Activated T-cell treated with anti-CD3 and anti-CD28 coated beads, Interleukin-2, amount 50 U/mL, for 4 hours (primary cell): ENCODE measurements at regions not wholly inside any gene's neighbourhood (a gene's known extent, or its start where the extent isn't known, plus 50 kb on each side); places are given as distances from the start of the nearest gene placed in this dataset.

Experiments used
- ATAC-seq, 2 donors: fragments of 200-7000 bp; cut with Tn5 transposase; one replicate each; pipeline ENCODE4 v1.10.0; 2021
- DNase-seq: peaks from one replicate; pipeline ENCODE4 v3.0.0-alpha.2; 2020
- H3K27me3 Mint-ChIP-seq: one replicate; pipeline ENCODE4 v1.8.0; 2021; ENCODE audit warnings: low read depth, mixed read lengths
- H3K36me3 Mint-ChIP-seq: one replicate; pipeline ENCODE4 v1.8.0; 2022; ENCODE audit warnings: mixed read lengths; ENCODE audit not compliant: insufficient read depth
- H3K4me1 Mint-ChIP-seq: one replicate; pipeline ENCODE4 v1.8.0; 2021; ENCODE audit warnings: low read depth, mixed read lengths
- H3K4me3 Mint-ChIP-seq: one replicate; pipeline ENCODE4 v1.8.0; 2021; ENCODE audit warnings: mild to moderate bottlenecking, moderate library complexity, mixed read lengths
- H3K9me3 Mint-ChIP-seq: one replicate; pipeline ENCODE4 v1.8.0; 2021; ENCODE audit warnings: mixed read lengths

DNA sequence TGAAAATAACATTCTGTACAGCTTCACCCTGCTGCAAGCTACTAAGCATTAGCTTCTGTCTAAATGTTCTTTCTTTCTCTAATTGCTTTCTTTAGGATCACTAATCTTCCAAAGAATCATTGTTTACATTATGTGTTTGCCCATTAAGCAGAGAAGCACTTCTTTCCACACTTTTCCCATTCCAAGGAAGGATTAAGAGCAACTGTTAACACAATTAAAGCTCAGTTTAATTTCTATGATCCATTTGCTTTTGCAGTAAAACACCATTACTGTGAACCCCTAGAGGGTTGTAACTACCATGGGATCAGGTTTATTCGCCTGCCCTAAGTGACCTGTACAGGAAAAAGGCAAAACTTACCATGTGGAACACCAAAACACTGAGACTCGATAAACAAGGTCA lies 125.8 kb upstream of the ZNF385D start:
- Mint-ChIP-seq H3K4me3 (no peak overlapping the region), H3K36me3 (no peaks in the 10 kb centered on the region), H3K9me3 (peaks cover 28% of the 10 kb centered on the region), H3K4me1 (no peaks in the 10 kb centered on the region), H3K27me3 (no peaks in the 10 kb centered on the region)
- DNase-seq (no peak), ATAC-seq (no peak)

DNA sequence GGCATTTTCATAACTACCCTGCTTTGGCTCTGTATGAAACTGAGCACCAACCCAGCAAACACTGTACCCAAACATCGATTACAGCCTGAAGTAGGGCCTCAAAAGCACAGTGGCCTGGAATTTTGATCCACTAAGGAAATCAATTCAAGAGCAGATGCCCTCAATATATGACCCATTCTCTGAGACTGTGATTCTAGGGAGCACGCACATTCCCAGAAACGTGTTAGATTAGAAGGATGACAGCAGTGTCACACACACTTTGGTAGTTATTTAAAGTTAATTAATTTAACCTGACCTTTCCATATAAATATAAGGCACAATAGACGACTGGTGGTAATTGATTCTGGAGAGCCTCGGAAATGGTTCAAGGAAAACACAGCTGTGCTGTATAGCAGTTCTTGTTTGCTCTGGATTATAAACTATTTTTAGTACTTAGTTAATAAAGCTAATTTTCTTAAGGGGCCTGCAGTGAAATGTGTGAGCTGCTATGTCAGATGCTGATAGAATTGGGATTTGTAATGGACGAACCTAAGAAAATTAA lies 126.3 kb upstream of the ZNF385D start:
- no peaks in the 10 kb centered on the region for H3K27me3 Mint-ChIP-seq
- H3K4me1 Mint-ChIP-seq = no peaks in the 10 kb centered on the region
- ATAC-seq (no peak), DNase-seq (no peak)
- no peaks in the 10 kb centered on the region for H3K36me3 Mint-ChIP-seq
- H3K9me3 Mint-ChIP-seq = peaks cover 28% of the 10 kb centered on the region
- no peak overlapping the region for H3K4me3 Mint-ChIP-seq

DNA sequence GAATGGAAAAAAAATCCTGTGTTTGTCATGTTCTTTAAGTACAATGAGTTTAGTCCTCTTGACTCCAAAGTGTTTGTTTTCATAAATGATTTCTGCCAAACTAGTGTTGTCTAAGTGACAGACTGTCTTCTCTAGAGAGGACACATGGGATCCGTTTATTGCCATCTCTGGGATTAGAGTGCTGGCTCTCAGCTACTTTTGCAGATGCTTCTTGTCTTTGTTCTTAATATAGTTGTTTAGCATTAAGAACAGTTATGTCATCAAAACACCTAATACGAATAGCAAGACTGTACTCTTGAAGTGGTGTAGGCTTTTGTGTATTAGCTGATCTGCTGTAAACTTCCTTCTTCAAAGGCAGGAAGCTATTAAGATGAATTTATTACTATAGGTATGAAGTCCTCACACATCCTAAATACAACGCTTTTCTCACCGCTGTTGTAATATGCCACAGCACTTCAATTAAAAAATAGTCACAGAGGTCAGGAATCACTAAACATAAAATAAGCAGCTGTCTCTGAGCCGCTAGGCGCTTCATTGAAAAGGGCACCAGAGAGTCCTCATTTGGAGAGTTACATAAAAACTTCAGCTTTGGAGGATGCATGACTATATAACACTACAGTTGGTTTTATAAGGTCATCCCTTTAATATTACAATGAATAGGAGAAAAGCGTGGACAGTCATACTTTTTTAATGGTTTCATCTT lies 128.3 kb upstream of the ZNF385D start:
- no peaks in the 10 kb centered on the region for H3K27me3 Mint-ChIP-seq
- no peak overlapping the region for H3K4me3 Mint-ChIP-seq
- peaks cover 19% of the 10 kb centered on the region for H3K9me3 Mint-ChIP-seq
- DNase-seq = no peak
- H3K36me3 Mint-ChIP-seq = no peaks in the 10 kb centered on the region
- no peak for ATAC-seq
- H3K4me1 Mint-ChIP-seq = no peaks in the 10 kb centered on the region

DNA sequence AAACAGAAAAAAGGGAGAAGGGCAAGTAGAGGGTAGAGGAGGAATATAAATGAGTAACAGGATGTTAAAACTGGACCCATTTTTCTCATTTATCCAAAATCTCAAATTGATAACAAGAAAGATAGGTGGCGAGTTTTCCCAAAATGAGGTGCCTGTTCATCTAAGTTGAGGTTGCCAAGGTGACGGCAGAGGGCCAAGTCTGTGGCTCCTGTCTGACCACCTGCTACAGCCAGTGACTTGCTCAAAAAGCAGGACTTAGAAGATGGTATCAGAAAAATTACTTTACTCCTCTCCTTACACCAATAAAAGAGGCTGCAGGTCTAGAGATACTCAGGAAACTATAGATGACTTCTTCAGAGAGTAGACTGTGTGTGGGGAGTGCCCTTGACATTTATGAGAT lies 137.6 kb upstream of the ZNF385D start:
- H3K4me1 Mint-ChIP-seq = no peaks in the 10 kb centered on the region
- no peak overlapping the region for H3K4me3 Mint-ChIP-seq
- DNase-seq (no peak), ATAC-seq (no peak)
- H3K27me3 Mint-ChIP-seq = no peaks in the 10 kb centered on the region
- no peaks in the 10 kb centered on the region for H3K36me3 Mint-ChIP-seq
- H3K9me3 Mint-ChIP-seq = peaks cover 4% of the 10 kb centered on the region

DNA sequence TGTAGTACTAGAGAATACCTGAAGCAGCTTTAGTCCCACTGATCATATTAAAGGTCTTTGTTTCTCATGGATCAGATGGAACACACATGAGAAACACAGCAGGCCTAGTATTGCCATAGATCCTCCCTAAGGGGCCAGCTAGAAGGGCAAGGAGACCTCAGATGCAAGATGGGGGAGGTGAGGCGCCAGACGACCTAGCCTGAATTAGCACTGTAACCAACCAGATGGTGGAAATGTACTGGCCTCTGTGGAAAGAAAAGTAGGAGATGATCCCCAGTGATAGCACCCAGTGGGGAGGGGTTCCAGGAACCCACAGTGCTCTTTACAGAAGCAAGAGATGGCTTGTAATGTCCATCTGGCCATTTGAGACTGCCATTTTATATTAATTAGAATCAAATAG lies 138.2 kb upstream of the ZNF385D start:
- H3K36me3 Mint-ChIP-seq = no peaks in the 10 kb centered on the region
- no peaks in the 10 kb centered on the region for H3K27me3 Mint-ChIP-seq
- no peaks in the 10 kb centered on the region for H3K4me1 Mint-ChIP-seq

DNA sequence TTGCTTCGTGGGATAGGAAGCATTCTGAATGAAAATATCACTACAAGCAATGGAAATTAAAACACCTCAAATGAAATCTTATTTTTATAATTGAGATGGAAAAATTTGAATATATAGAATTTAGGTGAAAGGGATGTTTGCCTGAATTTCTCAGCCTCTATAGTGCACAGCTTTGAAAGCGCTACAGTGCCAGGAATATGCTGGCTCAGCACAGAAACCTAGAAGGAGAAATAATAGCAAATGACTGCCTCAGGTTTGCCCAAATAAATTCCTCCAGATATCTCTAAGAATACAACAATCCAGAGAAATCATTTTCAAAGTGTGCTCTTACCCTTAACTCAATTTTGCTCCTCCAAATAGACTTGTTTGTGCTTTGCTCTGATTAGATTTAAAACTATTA lies 141.1 kb upstream of the ZNF385D start:
- DNase-seq = no peak
- no peak for ATAC-seq
- H3K27me3 Mint-ChIP-seq = no peaks in the 10 kb centered on the region
- peaks cover 4% of the 10 kb centered on the region for H3K9me3 Mint-ChIP-seq
- no peak overlapping the region for H3K4me3 Mint-ChIP-seq
- no peaks in the 10 kb centered on the region for H3K4me1 Mint-ChIP-seq
- H3K36me3 Mint-ChIP-seq = no peaks in the 10 kb centered on the region

More for the DNA sequence above, 138.2 kb upstream of the ZNF385D start:
- DNase-seq (no peak), ATAC-seq (no peak)
- H3K4me3 Mint-ChIP-seq = no peak overlapping the region
- peaks cover 4% of the 10 kb centered on the region for H3K9me3 Mint-ChIP-seq

DNA sequence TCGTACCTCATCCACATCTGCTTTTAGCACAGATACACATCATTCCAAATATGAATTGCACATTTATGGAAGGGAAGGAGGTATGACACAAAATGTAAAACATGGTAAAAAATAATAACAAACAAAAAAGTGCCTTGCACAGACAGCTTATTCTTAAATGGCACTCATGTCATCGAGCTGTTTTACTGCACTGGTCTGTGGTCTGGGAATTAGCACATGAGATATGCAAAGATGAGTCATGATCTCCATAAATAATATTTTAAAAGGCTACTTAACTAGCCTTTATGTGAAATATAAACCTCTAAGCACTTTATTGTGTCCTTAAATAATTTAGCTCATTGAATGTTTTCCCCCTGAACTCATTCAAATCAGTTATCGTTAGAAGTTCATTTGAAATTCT lies 142.2 kb upstream of the ZNF385D start:
- H3K9me3 Mint-ChIP-seq = peaks cover 4% of the 10 kb centered on the region
- no peak overlapping the region for H3K4me3 Mint-ChIP-seq
- no peaks in the 10 kb centered on the region for H3K27me3 Mint-ChIP-seq
- no peaks in the 10 kb centered on the region for H3K4me1 Mint-ChIP-seq
- no peak for ATAC-seq
- H3K36me3 Mint-ChIP-seq = no peaks in the 10 kb centered on the region
- no peak for DNase-seq

DNA sequence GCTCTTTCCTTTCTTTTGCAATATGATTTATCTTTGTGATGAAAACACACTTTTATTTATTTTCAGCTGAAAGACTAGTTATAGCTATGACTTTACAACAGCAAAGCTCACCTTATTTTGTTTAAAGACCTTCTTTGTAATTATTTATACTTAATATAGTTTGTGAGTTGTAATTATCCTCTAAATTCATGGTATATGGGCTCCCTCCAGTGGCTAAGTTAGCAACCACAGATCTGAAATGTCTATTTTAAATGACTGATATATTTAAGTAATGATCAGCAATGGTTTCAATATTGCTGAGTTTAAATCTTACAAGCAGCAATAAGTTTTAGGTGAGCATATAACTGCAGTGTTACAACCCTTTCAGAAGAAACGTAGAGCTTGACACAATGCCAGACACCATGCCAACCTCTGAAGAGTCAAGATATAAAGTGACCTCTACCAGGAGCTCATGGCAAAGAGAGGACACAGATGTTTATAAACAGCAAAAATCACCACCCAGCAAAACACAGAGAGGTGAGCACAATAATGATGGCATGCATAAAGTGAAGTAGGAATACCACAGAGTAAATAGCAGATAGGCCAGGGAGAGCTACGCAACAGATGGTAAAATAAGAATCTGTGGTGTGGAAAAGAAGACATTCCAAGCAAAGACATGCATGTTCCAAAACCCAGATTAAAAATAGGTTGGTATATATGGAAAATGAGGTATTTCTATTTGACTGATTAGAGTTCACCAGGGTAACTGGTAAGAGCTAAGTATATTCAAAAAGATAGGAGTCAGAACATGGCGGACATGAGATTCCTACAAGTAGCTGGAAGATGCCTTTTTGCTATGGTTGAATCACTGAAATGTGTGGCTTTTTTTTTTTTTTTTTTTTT lies 143.7 kb upstream of the ZNF385D start:
- Mint-ChIP-seq H3K9me3 (peaks cover 4% of the 10 kb centered on the region), H3K27me3 (no peaks in the 10 kb centered on the region), H3K36me3 (no peaks in the 10 kb centered on the region), H3K4me1 (no peaks in the 10 kb centered on the region), H3K4me3 (no peak overlapping the region)
- DNase-seq = no peak
- no peak for ATAC-seq

DNA sequence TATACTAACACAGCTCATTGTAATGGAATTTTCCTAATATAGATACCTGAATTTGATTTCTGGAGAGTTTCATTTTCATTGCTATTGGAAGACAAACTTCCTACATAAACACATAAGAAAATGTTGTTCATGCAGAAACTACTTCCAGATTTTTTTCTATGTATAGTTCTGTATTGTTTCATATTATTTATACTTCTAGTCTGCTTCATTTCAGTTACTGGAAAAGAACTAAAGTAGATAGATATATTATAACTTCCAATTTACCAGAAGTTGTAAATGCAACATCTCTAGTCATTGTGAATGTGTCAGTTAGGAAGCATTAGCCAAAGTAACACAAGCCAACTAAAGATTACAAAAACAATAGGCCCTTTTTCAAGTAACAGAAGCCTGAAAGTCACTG lies 147.3 kb upstream of the ZNF385D start:
- Mint-ChIP-seq H3K27me3 (no peaks in the 10 kb centered on the region), H3K9me3 (peaks cover 4% of the 10 kb centered on the region), H3K36me3 (no peaks in the 10 kb centered on the region), H3K4me1 (no peaks in the 10 kb centered on the region), H3K4me3 (no peak overlapping the region)
- DNase-seq = no peak
- ATAC-seq = no peak

DNA sequence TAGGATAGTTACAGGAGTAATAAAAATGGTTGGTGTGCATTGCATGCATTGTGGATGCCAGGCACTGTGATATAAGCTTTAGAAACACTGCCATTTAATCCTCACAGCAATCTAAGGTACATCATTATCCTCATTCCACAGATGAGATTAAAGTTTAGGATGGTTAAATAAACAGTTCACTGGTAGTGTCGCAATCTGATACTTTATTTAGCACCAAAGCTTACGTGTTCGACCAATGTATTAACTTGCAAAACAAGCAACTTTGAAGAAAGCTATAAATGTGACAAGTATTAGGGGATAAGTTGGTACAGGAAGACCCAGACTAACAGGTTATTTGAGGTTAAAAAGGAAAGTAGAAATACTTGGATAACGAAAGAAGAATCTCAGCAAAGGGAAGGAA lies 150.5 kb upstream of the ZNF385D start:
- no peak overlapping the region for H3K4me3 Mint-ChIP-seq
- DNase-seq (no peak), ATAC-seq (no peak)
- H3K9me3 Mint-ChIP-seq = peaks cover 4% of the 10 kb centered on the region
- H3K4me1 Mint-ChIP-seq = no peaks in the 10 kb centered on the region
- no peaks in the 10 kb centered on the region for H3K27me3 Mint-ChIP-seq
- no peaks in the 10 kb centered on the region for H3K36me3 Mint-ChIP-seq

DNA sequence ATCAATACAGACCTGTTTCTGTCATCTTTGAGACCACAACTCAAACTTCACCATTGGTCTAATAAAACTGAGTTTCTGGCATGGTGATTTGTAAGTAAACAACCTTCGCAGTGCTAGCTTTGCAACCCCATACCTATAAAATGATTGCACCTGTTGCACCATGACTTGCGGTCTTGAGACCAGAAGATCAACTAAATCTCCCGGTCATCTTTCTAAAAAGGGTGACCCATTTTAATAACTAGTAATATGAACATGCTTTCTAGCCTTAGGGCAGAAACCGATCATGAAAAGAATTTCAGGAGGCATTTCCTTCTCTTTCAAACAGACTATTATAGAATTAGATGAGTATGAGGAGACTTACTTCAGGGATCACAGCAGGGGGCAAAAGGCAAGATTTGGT lies 151.9 kb upstream of the ZNF385D start:
- Mint-ChIP-seq H3K4me1 (no peaks in the 10 kb centered on the region), H3K4me3 (no peak overlapping the region), H3K9me3 (peaks cover 4% of the 10 kb centered on the region), H3K27me3 (no peaks in the 10 kb centered on the region), H3K36me3 (no peaks in the 10 kb centered on the region)
- DNase-seq (no peak), ATAC-seq (no peak)

DNA sequence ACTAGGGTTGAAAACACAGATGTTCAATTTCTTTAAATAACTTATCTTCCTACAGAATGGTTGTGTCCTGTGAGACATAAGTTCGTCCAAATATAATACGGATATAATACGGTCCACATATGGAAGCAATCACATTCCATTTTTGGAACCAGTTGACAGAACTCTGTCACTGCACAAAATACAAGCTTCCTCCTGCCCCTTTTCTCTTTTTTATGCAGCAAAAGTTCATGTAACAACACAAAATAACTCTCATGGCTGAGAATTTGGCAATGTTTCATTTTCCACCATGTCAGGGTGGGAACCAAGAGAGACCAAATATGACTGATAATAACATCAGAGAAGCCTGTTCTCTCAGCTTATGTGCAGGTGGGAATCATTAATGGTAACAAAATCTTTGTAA lies 158.1 kb upstream of the ZNF385D start:
- peaks cover 7% of the 10 kb centered on the region for H3K9me3 Mint-ChIP-seq
- no peaks in the 10 kb centered on the region for H3K36me3 Mint-ChIP-seq
- no peak for DNase-seq
- no peak overlapping the region for H3K4me3 Mint-ChIP-seq
- no peaks in the 10 kb centered on the region for H3K27me3 Mint-ChIP-seq
- ATAC-seq = no peak
- H3K4me1 Mint-ChIP-seq = no peaks in the 10 kb centered on the region

DNA sequence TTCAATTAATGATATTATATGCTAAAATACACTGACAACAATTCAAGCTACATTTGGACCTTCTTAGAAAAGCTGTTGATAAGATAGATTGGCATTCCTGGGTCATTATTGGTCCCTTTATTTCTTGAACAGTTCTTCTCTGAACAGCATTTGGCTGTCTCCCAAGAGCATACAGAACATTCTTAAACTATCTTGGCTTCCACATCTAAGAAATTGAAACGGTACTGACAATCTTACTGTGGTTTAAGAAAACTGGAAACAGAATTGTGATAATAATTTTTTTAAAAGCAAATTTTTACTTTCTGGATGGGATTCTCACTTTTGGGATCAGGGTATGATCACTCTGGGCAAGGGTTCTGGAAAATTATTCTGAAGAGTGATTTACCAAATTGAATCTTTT lies 161.7 kb upstream of the ZNF385D start:
- H3K4me1 Mint-ChIP-seq = no peaks in the 10 kb centered on the region
- no peaks in the 10 kb centered on the region for H3K36me3 Mint-ChIP-seq
- H3K27me3 Mint-ChIP-seq = no peaks in the 10 kb centered on the region
- no peak for ATAC-seq
- H3K4me3 Mint-ChIP-seq = no peak overlapping the region
- DNase-seq = no peak
- peaks cover 10% of the 10 kb centered on the region for H3K9me3 Mint-ChIP-seq

DNA sequence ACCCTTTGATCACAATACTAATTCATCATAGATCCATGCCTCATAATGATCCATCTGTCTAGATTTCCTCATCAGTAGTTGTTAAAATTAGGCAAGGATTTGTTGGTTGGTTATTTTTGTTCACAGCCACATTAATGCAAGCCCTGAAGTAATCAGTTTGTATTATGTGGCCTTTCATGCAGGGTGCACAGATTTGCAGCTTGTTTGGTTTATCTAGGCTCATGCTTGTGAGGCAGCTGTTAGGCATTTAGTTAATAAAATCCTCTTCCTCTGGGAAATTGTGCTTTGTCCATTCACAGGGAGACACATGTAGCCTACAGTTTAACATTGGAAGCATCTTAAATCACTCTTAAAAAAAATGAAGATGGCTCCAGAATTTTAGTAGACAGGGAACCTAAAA lies 162.8 kb upstream of the ZNF385D start:
- H3K9me3 Mint-ChIP-seq = peaks cover 10% of the 10 kb centered on the region
- DNase-seq = no peak
- no peaks in the 10 kb centered on the region for H3K27me3 Mint-ChIP-seq
- H3K4me1 Mint-ChIP-seq = no peaks in the 10 kb centered on the region
- H3K36me3 Mint-ChIP-seq = no peaks in the 10 kb centered on the region
- no peak overlapping the region for H3K4me3 Mint-ChIP-seq
- no peak for ATAC-seq

DNA sequence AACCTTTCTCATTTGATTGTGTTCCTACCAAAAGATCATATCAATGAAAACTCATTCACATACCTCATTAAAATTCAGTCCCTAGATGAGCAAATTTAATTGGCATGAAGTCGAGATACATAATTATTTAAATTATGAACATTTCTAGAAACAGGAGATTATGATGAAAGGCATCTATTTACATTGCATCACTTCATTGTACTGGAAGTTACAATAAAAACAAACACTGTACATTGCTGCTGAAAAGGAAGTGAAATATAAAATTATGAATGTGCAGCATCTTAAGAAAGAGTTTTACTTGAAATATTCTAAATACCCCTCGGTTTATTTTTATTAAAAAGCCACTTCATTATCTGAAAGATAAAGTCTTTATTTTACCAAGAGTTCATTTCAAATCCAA lies 163.4 kb upstream of the ZNF385D start:
- Mint-ChIP-seq H3K36me3 (no peaks in the 10 kb centered on the region), H3K4me3 (no peak overlapping the region), H3K4me1 (no peaks in the 10 kb centered on the region), H3K9me3 (peaks cover 6% of the 10 kb centered on the region), H3K27me3 (no peaks in the 10 kb centered on the region)
- no peak for ATAC-seq
- no peak for DNase-seq
